H1 (cell line): ENCODE measurements at regions not wholly inside any gene's neighbourhood (a gene's known extent, or its start where the extent isn't known, plus 50 kb on each side); places are given as distances from the start of the nearest gene placed in this dataset.

ENCODE experiments used
- CTCF ChIA-PET: fragments of 300-600 bp; sonication (Branson Sonifier 250); formaldehyde crosslinking; loops from one replicate; lab custom pipeline; 2021; ENCODE audit not compliant: partially characterized antibody; lab: Charles Lee
- POLR2A ChIA-PET: fragments of 300-600 bp; sonication (Branson Sonifier 250); formaldehyde crosslinking; loops from one replicate; lab custom pipeline; 2021; ENCODE audit warnings: inconsistent platforms; ENCODE audit not compliant: partially characterized antibody; lab: Charles Lee
- DNase-seq, 2 experiments: peaks; one replicate each; pipeline versions ENCODE4 v3.0.0 to v3.0.0-alpha.2; 2010 to 2022; ENCODE audit warnings: low spot score in 2 of 2, low read depth in 1 of 2, mixed read lengths in 1 of 2
- FAIRE-seq: peaks from 2 replicates; lab custom pipeline; 2011; peaks lifted over from hg19 to GRCh38; lab: Jason Lieb, UNC
- H2AFZ ChIP-seq: 2 replicates; pipeline ENCODE4 v1.8.1; 2012; ENCODE audit warnings: low read length, inconsistent platforms
- H2AK5ac ChIP-seq: 2 replicates; pipeline ENCODE4 v1.6.1; 2013; ENCODE audit warnings: low read depth, low read length
- H2BK120ac ChIP-seq: replicated peaks from 2 replicates; pipeline ENCODE3; 2013; ENCODE audit warnings: low read depth, low read length, inconsistent platforms
- H2BK12ac ChIP-seq: 2 replicates; pipeline ENCODE4 v1.6.1; 2013; ENCODE audit warnings: low read depth, low read length
- H2BK15ac ChIP-seq: 2 replicates; pipeline ENCODE4 v1.6.1; 2013; ENCODE audit warnings: low read length
- H2BK20ac ChIP-seq: 2 replicates; pipeline ENCODE4 v1.6.1; 2013; ENCODE audit warnings: low read length
- H2BK5ac ChIP-seq: 2 replicates; pipeline ENCODE4 v1.6.1; 2013; ENCODE audit warnings: low read depth, low read length
- H3K14ac ChIP-seq: 2 replicates; pipeline ENCODE4 v1.6.1; 2013; ENCODE audit warnings: inconsistent platforms; ENCODE audit not compliant: insufficient read length
- H3K18ac ChIP-seq: 2 replicates; pipeline ENCODE4 v1.6.1; 2013; ENCODE audit warnings: low read length; ENCODE audit errors: extremely low read depth
- H3K23ac ChIP-seq: 2 replicates; pipeline ENCODE4 v1.6.1; 2013; ENCODE audit warnings: inconsistent platforms; ENCODE audit not compliant: insufficient read length
- H3K23me2 ChIP-seq: 2 replicates; pipeline ENCODE4 v1.6.1; 2013; ENCODE audit warnings: low read depth, low read length
- H3K27ac ChIP-seq: 2 replicates; pipeline ENCODE4 v1.6.1; 2011; ENCODE audit warnings: low read depth, low read length, inconsistent platforms
- H3K27me3 ChIP-seq, 4 experiments: replicated peaks in 1 of 4; 1 replicate in 1 of 4; 2 replicates in 3 of 4; pipeline versions ENCODE4 v1.6.1 to v1.8.1; 2011 to 2013; ENCODE audit warnings: low read length in 3 of 4, mild to moderate bottlenecking in 3 of 4, inconsistent platforms in 2 of 4, mixed read lengths in 2 of 4, moderate library complexity in 1 of 4; ENCODE audit not compliant: control insufficient read depth in 3 of 4, insufficient read depth in 3 of 4; ENCODE audit errors: extremely low read depth in 1 of 4
- H3K36me3 ChIP-seq, 4 experiments: 2 replicates each; pipeline versions ENCODE4 v1.6.1 to v1.8.1; 2011 to 2013; ENCODE audit warnings: mild to moderate bottlenecking in 4 of 4, low read length in 3 of 4, moderate library complexity in 2 of 4, control low read depth in 1 of 4, inconsistent platforms in 1 of 4; ENCODE audit not compliant: insufficient read depth in 4 of 4, control insufficient read depth in 2 of 4
- H3K4ac ChIP-seq: replicated peaks from 2 replicates; pipeline ENCODE3; 2013; ENCODE audit warnings: low read length, low read depth, mixed read lengths, inconsistent platforms; ENCODE audit not compliant: insufficient read length
- H3K4me1 ChIP-seq, 4 experiments: replicated peaks in 1 of 4; 1 replicate in 1 of 4; 2 replicates in 3 of 4; pipeline versions ENCODE4 v1.6.1 to v1.8.1; 2011 to 2013; ENCODE audit warnings: low read length in 3 of 4, inconsistent platforms in 2 of 4, mixed read lengths in 1 of 4; ENCODE audit not compliant: insufficient read depth in 4 of 4, control insufficient read depth in 3 of 4
- H3K4me2 ChIP-seq, 2 experiments: 2 replicates each; pipeline versions ENCODE4 v1.6.1 to v1.8.1; 2011 to 2013; ENCODE audit warnings: low read depth in 2 of 2, low read length in 2 of 2, control low read depth in 1 of 2, inconsistent platforms in 1 of 2, mild to moderate bottlenecking in 1 of 2; ENCODE audit not compliant: insufficient read depth in 1 of 2
- H3K4me3 ChIP-seq, 4 experiments: fragments of 200-600, 300-600 bp in 1 of 4; sonication (generic), shearing (Covaris generic), sonication (Bioruptor Twin) in 1 of 4; 2 replicates each; pipeline versions ENCODE4 v1.5.1 to v1.8.1; 2011 to 2016; ENCODE audit warnings: low read length in 4 of 4, low read depth in 3 of 4, control low read depth in 2 of 4, inconsistent platforms in 2 of 4, mild to moderate bottlenecking in 2 of 4, mixed read lengths in 1 of 4, moderate library complexity in 1 of 4; ENCODE audit not compliant: insufficient read depth in 2 of 4; ENCODE audit errors: extremely low read depth in 1 of 4
- H3K56ac ChIP-seq: replicated peaks from 2 replicates; pipeline ENCODE3; 2013; ENCODE audit warnings: low read depth, mild to moderate bottlenecking, mixed read lengths, low read length, inconsistent platforms; ENCODE audit not compliant: insufficient read length
- H3K79me1 ChIP-seq: 2 replicates; pipeline ENCODE4 v1.6.1; 2013; ENCODE audit warnings: low read depth, low read length, control low read depth
- H3K79me2 ChIP-seq, 2 experiments: 2 replicates each; pipeline versions ENCODE4 v1.6.1 to v1.8.1; 2012 to 2013; ENCODE audit warnings: low read length in 2 of 2, mild to moderate bottlenecking in 2 of 2, inconsistent platforms in 1 of 2; ENCODE audit not compliant: insufficient read depth in 2 of 2, control insufficient read depth in 1 of 2
- H3K9ac ChIP-seq, 4 experiments: replicated peaks in 1 of 4; 1 replicate in 1 of 4; 2 replicates in 3 of 4; pipeline versions ENCODE4 v1.6.1 to v1.8.1; 2011 to 2013; ENCODE audit warnings: low read depth in 3 of 4, low read length in 3 of 4, control low read depth in 2 of 4, mild to moderate bottlenecking in 2 of 4, moderate library complexity in 2 of 4, inconsistent platforms in 1 of 4; ENCODE audit errors: extremely low read depth in 1 of 4
- H3K9me3 ChIP-seq, 2 experiments: 2 replicates each; pipeline versions ENCODE4 v1.6.1 to v1.8.1; 2012 to 2013; ENCODE audit warnings: mild to moderate bottlenecking in 2 of 2, moderate library complexity in 2 of 2, control low read depth in 1 of 2, inconsistent platforms in 1 of 2, low read depth in 1 of 2, low read length in 1 of 2, mixed read lengths in 1 of 2; ENCODE audit not compliant: insufficient read depth in 2 of 2
- H4K20me1 ChIP-seq, 2 experiments: replicated peaks in 1 of 2; 2 replicates each; pipeline versions ENCODE3 to v1.8.1; 2011 to 2013; ENCODE audit warnings: inconsistent platforms in 2 of 2, low read length in 2 of 2, mild to moderate bottlenecking in 1 of 2; ENCODE audit not compliant: insufficient read depth in 2 of 2, control insufficient read depth in 1 of 2
- H4K5ac ChIP-seq: 2 replicates; pipeline ENCODE4 v1.6.1; 2013; ENCODE audit warnings: low read length, low read depth, mixed read lengths, inconsistent platforms; ENCODE audit not compliant: insufficient read length
- H4K8ac ChIP-seq: 2 replicates; pipeline ENCODE4 v1.8.0; 2013; ENCODE audit warnings: mild to moderate bottlenecking, moderate library complexity, low read length, inconsistent platforms; ENCODE audit not compliant: insufficient read depth; ENCODE audit errors: extremely low read depth
- H4K91ac ChIP-seq: replicated peaks from 2 replicates; pipeline ENCODE3; 2013; ENCODE audit warnings: low read length, mixed read lengths, inconsistent platforms; ENCODE audit not compliant: insufficient read length
- GABPA ChIP-seq: IDR thresholded peaks from 2 replicates; pipeline ENCODE4 v1.6.1; 2011; ENCODE audit warnings: mild to moderate bottlenecking, low read length, moderate library complexity, borderline replicate concordance; ENCODE audit not compliant: insufficient read depth
- KDM1A ChIP-seq: fragments of 200-600, 300-600 bp; sonication (generic); IDR thresholded peaks from 2 replicates; pipeline ENCODE4 v1.7.1; 2016; ENCODE audit warnings: mild to moderate bottlenecking, low read length, borderline replicate concordance
- SP2 ChIP-seq: IDR thresholded peaks from 2 replicates; pipeline ENCODE4 v1.6.1; 2012; ENCODE audit warnings: mild to moderate bottlenecking, low read length, inconsistent platforms
- SUZ12 ChIP-seq: fragments of 200-600 bp; sonication (generic); IDR thresholded peaks from 2 replicates; pipeline ENCODE4 v1.6.1; 2012; ENCODE audit warnings: mild to moderate bottlenecking, inconsistent platforms, low read length, moderate library complexity, mixed read lengths
- WGBS, 2 experiments: shearing (Covaris generic) in 1 of 2; methylation state at CpG; one replicate each; pipeline versions ENCODE4 v1.1.6 to v1.1.7; 2013 to 2015; ENCODE audit warnings: low lambda C conversion rate in 2 of 2, mixed read lengths in 2 of 2, inconsistent platforms in 1 of 2, low coverage in 1 of 2, missing lambda C conversion rate in 1 of 2; ENCODE audit not compliant: insufficient replicate concordance in 2 of 2, insufficient coverage in 1 of 2, insufficient read length in 1 of 2; ENCODE audit errors: extremely low coverage in 1 of 2, missing lambda C conversion rate in 1 of 2; 5-methylcytosine and 5-hydroxymethylcytosine counted together
- TF ChIP-seq, protein P1 (sequence below): IDR thresholded peaks from 2 replicates; pipeline ENCODE4 v1.6.1; 2012; ENCODE audit warnings: inconsistent platforms

DNA sequence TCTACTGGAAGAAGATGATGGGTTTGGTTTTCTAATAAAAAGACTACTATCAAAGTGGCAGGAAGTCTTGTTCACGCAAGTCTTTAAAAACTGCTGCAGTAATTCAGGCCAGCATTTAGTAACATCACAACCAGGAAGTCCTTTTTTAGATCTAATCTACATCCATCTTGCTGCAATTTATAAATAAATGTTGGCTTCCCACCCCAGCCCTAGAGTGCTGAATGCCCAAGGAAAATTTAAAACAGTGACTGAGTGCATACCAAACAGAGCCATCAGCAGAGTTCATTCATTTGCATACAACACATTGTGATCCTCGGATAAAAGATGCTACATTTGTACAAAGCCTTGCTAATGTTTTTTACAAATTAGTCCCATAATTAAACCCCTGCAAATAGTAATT is 72.1 kb downstream of the PHLDA1 start:
- no peak overlapping the region for H2BK20ac ChIP-seq
- CTCF ChIA-PET = interaction anchor here (0.9 to 1.6 kb wide), 9 partner anchors 16 to 434 kb away, joined by 3 read pairs; no protein-coding TSS in a partner anchor
- TF ChIP-seq KDM1A = peak; percentile 96
- TF ChIP-seq SP2 = no peak
- no peak for TF ChIP-seq SUZ12
- TF ChIP-seq, protein P1, sequence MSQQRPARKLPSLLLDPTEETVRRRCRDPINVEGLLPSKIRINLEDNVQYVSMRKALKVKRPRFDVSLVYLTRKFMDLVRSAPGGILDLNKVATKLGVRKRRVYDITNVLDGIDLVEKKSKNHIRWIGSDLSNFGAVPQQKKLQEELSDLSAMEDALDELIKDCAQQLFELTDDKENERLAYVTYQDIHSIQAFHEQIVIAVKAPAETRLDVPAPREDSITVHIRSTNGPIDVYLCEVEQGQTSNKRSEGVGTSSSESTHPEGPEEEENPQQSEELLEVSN = no peak
- no peak for TF ChIP-seq GABPA

More for the DNA sequence above, 72.1 kb downstream of the PHLDA1 start:
- Histone ChIP-seq H3K18ac (peak overlapping the region; percentile 66), H3K4me1 (peaks cover 0 to 16% (median 9%) of the 10 kb centered on the region in 4 experiments; a peak in 5 of 7 replicates), H2AK5ac (no peak overlapping the region), H2BK15ac (no peak overlapping the region), H4K8ac (no peak overlapping the region), H3K36me3 (no peaks in the 10 kb centered on the region), H3K27me3 (no peaks in the 10 kb centered on the region), H3K79me1 (no peaks in the 10 kb centered on the region), H2BK120ac (peak overlapping the region; percentile 8), H3K9ac (no peak overlapping the region), H3K9me3 (no peaks in the 10 kb centered on the region), H2AFZ (no peak overlapping the region), H3K56ac (no peak overlapping the region), H3K4me3 (peak overlapping the region in 2 of 4 experiments; percentile 4 to 32; a peak in 2 of 8 replicates), H3K4ac (no peak overlapping the region), H2BK5ac (peak overlapping the region; percentile 69; the same call in 1 of the 2 replicates), H3K23me2 (0 out of 2 replicates have a peak, but pooled peaks cover 2% of the 10 kb centered on the region), H3K4me2 (peak overlapping the region; percentile 32 to 46), H3K79me2 (no peaks in the 10 kb centered on the region), H3K23ac (no peak overlapping the region), H2BK12ac (no peak overlapping the region), H3K27ac (0 out of 2 replicates have a peak overlapping the region, but pooled peaks have one; percentile 60), H4K20me1 (no peaks in the 10 kb centered on the region), H4K5ac (peak overlapping the region; percentile 77), H4K91ac (no peak overlapping the region), H3K14ac (no peak overlapping the region)
- DNase-seq = no peak
- WGBS, 2 experiments = 27% methylated on average over 2 of the region's 2 CpGs; no CpG with 5 or more reads in 1 of the 2 experiments
- FAIRE-seq = no peak
- POLR2A ChIA-PET = interaction anchor here (0.7 to 3.0 kb wide), 9 partner anchors 10 to 75 kb away, joined by 3 to 16 read pairs (median 3); partner anchors contain the start of gene PHLDA1
